HepG2 (cell line): ENCODE measurements at regions not wholly inside any gene's neighbourhood (a gene's known extent, or its start where the extent isn't known, plus 50 kb on each side); places are given as distances from the start of the nearest gene placed in this dataset.

Source experiments
- ATAC-seq: fragments of 200-7000 bp; cut with Tn5 transposase; 3 replicates; pipeline ENCODE4 v1.9.1; 2020; ENCODE audit warnings: mild to moderate bottlenecking, moderate library complexity
- BruUV-seq: library from RNA; stranded (reverse); fragments of 400-500 nt; replicated peaks from 2 replicates; lab custom pipeline; 2021; lab: Mats Ljungman, UMichigan
- CTCF ChIA-PET: fragments of 300-600 bp; formaldehyde crosslinking; extraction: SDS; loops from one replicate; lab custom pipeline; 2021; ENCODE audit warnings: low total read pairs, inconsistent platforms, low intra/inter-chr PET ratio; lab: Yijun Ruan, JAX
- POLR2A ChIA-PET: fragments of 350-600 bp; sonication (Branson Sonifier 250); formaldehyde crosslinking; loops from one replicate; lab custom pipeline; 2020; ENCODE audit warnings: antibody characterized with exemption, inconsistent platforms; lab: Yijun Ruan, JAX
- DNase-seq: peaks from one replicate; pipeline ENCODE4 v3.0.0-alpha.2; 2015; ENCODE audit warnings: low spot score
- FAIRE-seq: peaks from 3 replicates; lab custom pipeline; 2011; peaks lifted over from hg19 to GRCh38; lab: Jason Lieb, UNC
- H2AFZ ChIP-seq: one replicate; pipeline ENCODE4 v1.6.1; 2011; ENCODE audit warnings: low read length, inconsistent platforms
- H3K27ac ChIP-seq: fragments of 300-600 bp; 3 replicates; pipeline ENCODE4 v1.8.0; 2011; ENCODE audit warnings: mixed run types, mild to moderate bottlenecking, mixed read lengths, low read length, inconsistent platforms; ENCODE audit not compliant: insufficient read depth; ENCODE audit errors: extremely low read length
- H3K27me3 ChIP-seq, 2 experiments: fragments of 200-600 bp in 1 of 2; 2 replicates in 1 of 2; 3 replicates in 1 of 2; pipeline versions ENCODE4 v1.6.0 to v1.8.0; 2011; ENCODE audit warnings: low read length in 2 of 2, mild to moderate bottlenecking in 2 of 2, moderate library complexity in 2 of 2, inconsistent platforms in 1 of 2; ENCODE audit not compliant: insufficient read depth in 2 of 2, control insufficient read depth in 1 of 2
- H3K36me3 ChIP-seq, 2 experiments: fragments of 200-600 bp in 1 of 2; replicated peaks in 1 of 2; 2 replicates in 1 of 2; 3 replicates in 1 of 2; pipeline versions ENCODE4 v1.5.1 to v1.8.0; 2011; ENCODE audit warnings: low read length in 2 of 2, inconsistent platforms in 1 of 2; ENCODE audit not compliant: insufficient read depth in 2 of 2, control insufficient read depth in 1 of 2
- H3K4me1 ChIP-seq: 2 replicates; pipeline ENCODE4 v1.5.1; 2012; ENCODE audit warnings: low read length, inconsistent platforms; ENCODE audit not compliant: insufficient read depth
- H3K4me2 ChIP-seq: 2 replicates; pipeline ENCODE4 v1.6.0; 2011; ENCODE audit warnings: low read depth, low read length, inconsistent platforms
- H3K4me3 ChIP-seq, 3 experiments: fragments of 200-600 bp in 1 of 3; sonication (generic), shearing (Covaris generic) in 1 of 3; replicated peaks in 1 of 3; 2 replicates each; pipeline ENCODE4 v1.5.1; 2011 to 2016; ENCODE audit warnings: low read length in 3 of 3, inconsistent platforms in 2 of 3, low read depth in 2 of 3, mild to moderate bottlenecking in 2 of 3, control low read depth in 1 of 3, mixed read lengths in 1 of 3; ENCODE audit not compliant: insufficient read depth in 1 of 3
- H3K79me2 ChIP-seq: one replicate; pipeline ENCODE4 v1.6.1; 2011; ENCODE audit warnings: low read length, inconsistent platforms; ENCODE audit not compliant: insufficient read depth
- H3K9ac ChIP-seq: 2 replicates; pipeline ENCODE4 v1.6.0; 2011; ENCODE audit warnings: mild to moderate bottlenecking, low read depth, low read length, inconsistent platforms; ENCODE audit not compliant: insufficient read depth
- H3K9me3 ChIP-seq: 2 replicates; pipeline ENCODE4 v1.5.1; 2012; ENCODE audit warnings: mild to moderate bottlenecking, low read length
- H4K20me1 ChIP-seq: 2 replicates; pipeline ENCODE4 v1.6.0; 2011; ENCODE audit warnings: inconsistent platforms, mild to moderate bottlenecking, low read length, moderate library complexity; ENCODE audit not compliant: insufficient read depth
- IRF2 ChIP-seq: IDR thresholded peaks from 2 replicates; pipeline ENCODE4 v1.6.1; 2018; ENCODE audit warnings: missing genetic modification reagents, missing compliant biosample characterization
- KLF9 ChIP-seq: IDR thresholded peaks from 2 replicates; pipeline ENCODE4 v1.6.1; 2016; ENCODE audit warnings: low read depth
- RNF2 ChIP-seq: fragments of 450-650 bp; conservative IDR thresholded peaks from 2 replicates; pipeline ENCODE4 v1.6.1; 2016; ENCODE audit warnings: low read depth
- SMAD3 ChIP-seq: sonication (generic); formaldehyde crosslinking; IDR thresholded peaks from 2 replicates; pipeline ENCODE4 v1.4.0; 2020; ENCODE audit warnings: missing genetic modification reagents
- ZFP41 ChIP-seq: sonication (generic); formaldehyde crosslinking; IDR thresholded peaks from 2 replicates; pipeline ENCODE4 v1.4.0; 2020; ENCODE audit warnings: mild to moderate bottlenecking, missing genetic modification reagents, borderline replicate concordance
- ZNF24 ChIP-seq: fragments of 450-650 bp; IDR thresholded peaks from 2 replicates; pipeline ENCODE4 v1.6.1; 2017; ENCODE audit warnings: antibody characterized with exemption, mild to moderate bottlenecking
- ZNF350 ChIP-seq: sonication (generic); formaldehyde crosslinking; IDR thresholded peaks from 2 replicates; pipeline ENCODE4 v1.4.0; 2020; ENCODE audit warnings: mild to moderate bottlenecking, low read depth, missing genetic modification reagents, borderline replicate concordance
- ZNF749 ChIP-seq: sonication (generic); formaldehyde crosslinking; IDR thresholded peaks from 2 replicates; pipeline ENCODE4 v1.8.0; 2022; ENCODE audit warnings: mild to moderate bottlenecking, missing genetic modification reagents, moderate library complexity, borderline replicate concordance
- ZNF878 ChIP-seq: sonication (generic); formaldehyde crosslinking; IDR thresholded peaks from 2 replicates; pipeline ENCODE4 v1.8.1; 2023; ENCODE audit warnings: mild to moderate bottlenecking, missing genetic modification reagents, moderate library complexity
- WGBS: methylation state at CpG from one replicate; pipeline ENCODE4 v1.1.6; 2017; ENCODE audit warnings: low lambda C conversion rate; 5-methylcytosine and 5-hydroxymethylcytosine counted together
- in situ Hi-C: cut with HindIII; loops from 2 replicates; pipeline ENCODE4 v1.10.0; 2017; ENCODE audit warnings: low pct_unique_long_range_greater_than_20kb; ENCODE audit not compliant: extremely low pct_ligation_motif_present
- intact Hi-C: fragments of 100-400 bp; cut with micrococcal nuclease; formaldehyde crosslinking; loops from one replicate; pipeline ENCODE4 v1.10.0; 2022; ENCODE audit not compliant: unreplicated experiment
- TF ChIP-seq, protein P1 (sequence below): sonication (generic); formaldehyde crosslinking; IDR thresholded peaks from 2 replicates; pipeline ENCODE4 v1.5.1; 2020; ENCODE audit warnings: mild to moderate bottlenecking, missing genetic modification reagents
- TF ChIP-seq, protein P2 (sequence below): sonication (generic); formaldehyde crosslinking; IDR thresholded peaks from 2 replicates; pipeline ENCODE4 v1.8.1; 2022; ENCODE audit warnings: mild to moderate bottlenecking, missing genetic modification reagents
- TF ChIP-seq, protein P3 (sequence below): sonication (generic); formaldehyde crosslinking; IDR thresholded peaks from 2 replicates; pipeline ENCODE4 v1.5.0; 2020; ENCODE audit warnings: missing genetic modification reagents, mild to moderate bottlenecking, borderline replicate concordance
- TF ChIP-seq, protein P4 (sequence below): sonication (generic); formaldehyde crosslinking; IDR thresholded peaks from 2 replicates; pipeline ENCODE4 v1.4.0; 2020; ENCODE audit warnings: mild to moderate bottlenecking, low read depth, missing genetic modification reagents
- TF ChIP-seq, protein P5 (sequence below): sonication (generic); formaldehyde crosslinking; IDR thresholded peaks from 2 replicates; pipeline ENCODE4 v1.5.1; 2020; ENCODE audit warnings: missing genetic modification reagents, mild to moderate bottlenecking, borderline replicate concordance

DNA sequence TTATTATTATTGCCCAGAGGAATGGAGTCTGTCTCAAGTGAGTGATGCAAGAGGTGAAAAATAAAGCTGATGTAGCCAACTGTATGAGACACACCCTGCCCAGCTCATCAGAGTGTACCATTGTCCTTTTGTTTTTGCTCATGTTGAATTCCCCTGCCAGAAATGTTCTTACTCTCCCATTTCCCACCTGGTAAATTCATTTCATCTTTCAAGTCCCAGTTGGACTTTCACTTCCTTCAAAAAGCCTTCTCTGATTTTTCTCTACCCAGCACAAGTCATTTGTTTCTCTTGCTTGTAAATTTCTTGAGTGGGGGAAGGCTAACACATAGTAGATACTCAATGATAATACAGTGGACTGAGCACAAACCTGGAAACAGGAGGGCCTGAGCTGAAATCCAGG, 394.5 kb upstream of the ZNF462 start (continued):
- TF ChIP-seq, protein P1, sequence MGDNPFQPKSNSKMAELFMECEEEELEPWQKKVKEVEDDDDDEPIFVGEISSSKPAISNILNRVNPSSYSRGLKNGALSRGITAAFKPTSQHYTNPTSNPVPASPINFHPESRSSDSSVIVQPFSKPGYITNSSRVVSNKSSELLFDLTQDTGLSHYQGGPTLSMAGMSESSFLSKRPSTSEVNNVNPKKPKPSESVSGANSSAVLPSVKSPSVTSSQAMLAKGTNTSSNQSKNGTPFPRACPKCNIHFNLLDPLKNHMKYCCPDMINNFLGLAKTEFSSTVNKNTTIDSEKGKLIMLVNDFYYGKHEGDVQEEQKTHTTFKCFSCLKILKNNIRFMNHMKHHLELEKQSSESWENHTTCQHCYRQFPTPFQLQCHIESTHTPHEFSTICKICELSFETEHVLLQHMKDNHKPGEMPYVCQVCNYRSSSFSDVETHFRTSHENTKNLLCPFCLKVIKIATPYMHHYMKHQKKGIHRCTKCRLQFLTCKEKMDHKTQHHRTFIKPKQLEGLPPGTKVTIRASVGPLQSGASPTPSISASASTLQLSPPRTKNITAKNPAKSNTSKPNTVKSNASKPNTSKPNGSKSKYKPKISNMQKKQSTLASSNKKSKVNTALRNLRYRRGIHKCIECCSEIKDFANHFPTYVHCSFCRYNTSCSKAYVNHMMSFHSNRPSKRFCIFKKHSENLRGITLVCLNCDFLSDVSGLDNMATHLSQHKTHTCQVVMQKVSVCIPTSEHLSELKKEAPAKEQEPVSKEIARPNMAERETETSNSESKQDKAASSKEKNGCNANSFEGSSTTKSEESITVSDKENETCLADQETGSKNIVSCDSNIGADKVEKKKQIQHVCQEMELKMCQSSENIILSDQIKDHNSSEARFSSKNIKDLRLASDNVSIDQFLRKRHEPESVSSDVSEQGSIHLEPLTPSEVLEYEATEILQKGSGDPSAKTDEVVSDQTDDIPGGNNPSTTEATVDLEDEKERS (CRISPR knock-in tag), result no peak
- TF ChIP-seq, protein P2, sequence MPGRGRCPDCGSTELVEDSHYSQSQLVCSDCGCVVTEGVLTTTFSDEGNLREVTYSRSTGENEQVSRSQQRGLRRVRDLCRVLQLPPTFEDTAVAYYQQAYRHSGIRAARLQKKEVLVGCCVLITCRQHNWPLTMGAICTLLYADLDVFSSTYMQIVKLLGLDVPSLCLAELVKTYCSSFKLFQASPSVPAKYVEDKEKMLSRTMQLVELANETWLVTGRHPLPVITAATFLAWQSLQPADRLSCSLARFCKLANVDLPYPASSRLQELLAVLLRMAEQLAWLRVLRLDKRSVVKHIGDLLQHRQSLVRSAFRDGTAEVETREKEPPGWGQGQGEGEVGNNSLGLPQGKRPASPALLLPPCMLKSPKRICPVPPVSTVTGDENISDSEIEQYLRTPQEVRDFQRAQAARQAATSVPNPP (CRISPR knock-in tag), result no peak
- no peak for TF ChIP-seq ZNF878 (CRISPR knock-in tag)
- TF ChIP-seq ZNF24, result no peak
- TF ChIP-seq, protein P3, sequence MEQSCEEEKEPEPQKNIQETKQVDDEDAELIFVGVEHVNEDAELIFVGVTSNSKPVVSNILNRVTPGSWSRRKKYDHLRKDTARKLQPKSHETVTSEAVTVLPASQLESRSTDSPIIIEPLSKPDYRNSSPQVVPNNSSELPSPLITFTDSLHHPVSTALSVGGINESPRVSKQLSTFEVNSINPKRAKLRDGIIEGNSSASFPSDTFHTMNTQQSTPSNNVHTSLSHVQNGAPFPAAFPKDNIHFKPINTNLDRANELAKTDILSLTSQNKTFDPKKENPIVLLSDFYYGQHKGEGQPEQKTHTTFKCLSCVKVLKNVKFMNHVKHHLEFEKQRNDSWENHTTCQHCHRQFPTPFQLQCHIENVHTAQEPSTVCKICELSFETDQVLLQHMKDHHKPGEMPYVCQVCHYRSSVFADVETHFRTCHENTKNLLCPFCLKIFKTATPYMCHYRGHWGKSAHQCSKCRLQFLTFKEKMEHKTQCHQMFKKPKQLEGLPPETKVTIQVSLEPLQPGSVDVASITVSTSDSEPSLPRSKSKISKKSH (CRISPR knock-in tag), result no peak
- TF ChIP-seq KLF9 (CRISPR knock-in tag), result no peak
- no peak for TF ChIP-seq ZFP41 (CRISPR knock-in tag)

DNA sequence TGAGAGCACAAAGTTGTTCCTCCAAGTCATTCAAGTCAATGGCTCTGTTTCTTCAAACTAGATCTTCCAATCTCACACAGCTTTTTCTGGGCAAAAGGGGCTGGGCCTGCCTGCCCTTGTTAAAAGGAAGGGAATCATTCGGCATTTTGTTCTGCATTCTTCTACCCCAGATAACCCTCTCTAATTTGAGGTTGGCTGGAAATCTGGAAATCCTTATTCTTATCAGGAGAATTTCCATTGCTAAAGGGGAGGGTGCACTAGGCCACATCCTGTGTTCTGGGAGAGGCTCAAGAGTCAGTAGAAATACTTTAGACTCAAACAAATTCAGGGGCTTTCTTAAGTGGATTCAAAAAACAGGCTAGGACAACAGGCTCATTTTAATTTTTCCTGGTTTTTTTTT, 384.7 kb upstream of the ZNF462 start:
- POLR2A ChIA-PET, result no interaction called here
- no peak overlapping the region for H3K9ac ChIP-seq
- CTCF ChIA-PET, result no interaction called here
- H3K36me3 ChIP-seq, result no peaks in the 10 kb centered on the region
- no peak for ATAC-seq
- no peaks in the 10 kb centered on the region for H4K20me1 ChIP-seq
- H2AFZ ChIP-seq, result no peak overlapping the region
- no peaks in the 10 kb centered on the region for H3K27me3 ChIP-seq
- in situ Hi-C loops (no loop called here), intact Hi-C loops (no loop called here)
- H3K79me2 ChIP-seq, result no peaks in the 10 kb centered on the region
- H3K4me1 ChIP-seq, result no peaks in the 10 kb centered on the region
- no TSS peak for BruUV-seq
- no peaks in the 10 kb centered on the region for H3K9me3 ChIP-seq
- WGBS, result 27% methylated on average over 1 of the region's 1 CpG
- H3K27ac ChIP-seq, result no peak overlapping the region
- no peak for DNase-seq
- H3K4me3 ChIP-seq, result no peak overlapping the region
- H3K4me2 ChIP-seq, result no peak overlapping the region
- no peak for FAIRE-seq
- TF ChIP-seq SMAD3 (CRISPR knock-in tag), result no peak
- TF ChIP-seq ZNF350, result no peak
- no peak for TF ChIP-seq RNF2
- TF ChIP-seq, protein P4, sequence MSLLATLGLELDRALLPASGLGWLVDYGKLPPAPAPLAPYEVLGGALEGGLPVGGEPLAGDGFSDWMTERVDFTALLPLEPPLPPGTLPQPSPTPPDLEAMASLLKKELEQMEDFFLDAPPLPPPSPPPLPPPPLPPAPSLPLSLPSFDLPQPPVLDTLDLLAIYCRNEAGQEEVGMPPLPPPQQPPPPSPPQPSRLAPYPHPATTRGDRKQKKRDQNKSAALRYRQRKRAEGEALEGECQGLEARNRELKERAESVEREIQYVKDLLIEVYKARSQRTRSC (CRISPR knock-in tag), result no peak
- TF ChIP-seq, protein P5, sequence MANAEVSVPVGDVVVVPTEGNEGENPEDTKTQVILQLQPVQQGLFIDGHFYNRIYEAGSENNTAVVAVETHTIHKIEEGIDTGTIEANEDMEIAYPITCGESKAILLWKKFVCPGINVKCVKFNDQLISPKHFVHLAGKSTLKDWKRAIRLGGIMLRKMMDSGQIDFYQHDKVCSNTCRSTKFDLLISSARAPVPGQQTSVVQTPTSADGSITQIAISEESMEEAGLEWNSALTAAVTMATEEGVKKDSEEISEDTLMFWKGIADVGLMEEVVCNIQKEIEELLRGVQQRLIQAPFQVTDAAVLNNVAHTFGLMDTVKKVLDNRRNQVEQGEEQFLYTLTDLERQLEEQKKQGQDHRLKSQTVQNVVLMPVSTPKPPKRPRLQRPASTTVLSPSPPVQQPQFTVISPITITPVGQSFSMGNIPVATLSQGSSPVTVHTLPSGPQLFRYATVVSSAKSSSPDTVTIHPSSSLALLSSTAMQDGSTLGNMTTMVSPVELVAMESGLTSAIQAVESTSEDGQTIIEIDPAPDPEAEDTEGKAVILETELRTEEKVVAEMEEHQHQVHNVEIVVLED (CRISPR knock-in tag), result no peak
- TF ChIP-seq IRF2 (CRISPR knock-in tag), result no peak
- TF ChIP-seq ZNF749, result no peak
